ENCODE measurements at regions not wholly inside any gene's neighbourhood (a gene's known extent, or its start where the extent isn't known, plus 50 kb on each side); places are given as distances from the start of the nearest gene placed in this dataset.

DNA sequence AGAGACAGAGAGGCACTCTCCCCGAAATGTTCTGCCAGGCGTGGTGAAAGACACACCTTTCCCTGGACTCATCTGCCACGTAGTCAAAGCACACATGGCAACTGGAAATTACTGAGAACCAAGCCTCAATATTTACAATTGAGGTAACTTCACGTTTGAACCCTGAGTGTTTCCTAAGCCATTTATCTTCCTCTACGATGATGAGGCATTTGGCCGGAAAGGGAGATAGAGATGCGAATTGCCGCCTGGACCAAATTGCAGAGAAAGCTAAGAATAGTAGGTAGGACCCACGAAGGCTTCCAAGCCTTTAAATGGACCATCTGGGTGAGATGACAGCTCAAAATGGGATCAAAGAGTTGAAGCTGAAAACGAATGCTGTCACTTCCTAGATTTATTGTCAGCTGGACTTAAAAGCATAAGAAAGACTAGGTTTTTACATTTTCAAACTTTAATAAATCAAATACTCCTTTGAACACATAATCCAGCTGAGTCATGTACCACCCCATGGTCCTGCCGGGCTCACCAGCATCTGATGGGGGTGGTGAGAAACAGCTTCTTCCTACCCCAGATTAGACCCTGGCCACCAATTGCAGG lies 135.6 kb upstream of the LYZL2 start:
- H3K9ac ChIP-seq (ENCODE audit: low read depth, low read length), result no peak overlapping the region
- H3K27me3 ChIP-seq (ENCODE audit: control insufficient read depth, insufficient read depth, low read length), result no peaks in the 10 kb centered on the region
- peaks cover 9% of the 10 kb centered on the region for H3K9me3 ChIP-seq (ENCODE audit: control insufficient read depth, insufficient read depth, low read length)
- H3K36me3 ChIP-seq (ENCODE audit: control insufficient read depth, insufficient read depth, low read length), result no peaks in the 10 kb centered on the region
- H3K4me1 ChIP-seq (ENCODE audit: control insufficient read depth, insufficient read depth, low read length), result no peaks in the 10 kb centered on the region
- no peak overlapping the region for H3K4me3 ChIP-seq (ENCODE audit: low read depth, low read length)
- H3K27ac ChIP-seq (ENCODE audit: low read depth, low read length), result no peak overlapping the region

DNA sequence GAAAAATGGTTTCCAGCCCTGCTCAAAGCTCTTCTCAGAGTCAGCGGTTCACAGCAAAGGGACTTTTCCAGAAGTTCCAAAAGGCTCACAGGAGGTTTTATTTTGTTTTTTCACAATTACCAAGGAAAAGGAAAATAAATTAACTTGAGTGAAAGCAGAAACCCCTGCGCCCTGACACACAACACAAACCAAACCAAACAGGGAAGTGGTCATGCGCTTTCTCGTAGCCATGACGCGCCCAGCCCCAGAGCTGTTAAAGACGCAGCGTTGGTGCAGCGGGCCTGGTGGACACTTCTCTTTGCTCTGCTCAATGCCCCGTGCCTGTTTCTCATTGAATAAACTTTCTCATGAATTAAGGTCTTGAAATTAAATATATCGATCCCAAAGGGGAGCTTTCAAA lies 134.4 kb upstream of the LYZL2 start:
- Histone ChIP-seq H3K27ac (ENCODE audit: low read depth, low read length) (no peak overlapping the region), H3K9ac (ENCODE audit: low read depth, low read length) (no peak overlapping the region)

DNA sequence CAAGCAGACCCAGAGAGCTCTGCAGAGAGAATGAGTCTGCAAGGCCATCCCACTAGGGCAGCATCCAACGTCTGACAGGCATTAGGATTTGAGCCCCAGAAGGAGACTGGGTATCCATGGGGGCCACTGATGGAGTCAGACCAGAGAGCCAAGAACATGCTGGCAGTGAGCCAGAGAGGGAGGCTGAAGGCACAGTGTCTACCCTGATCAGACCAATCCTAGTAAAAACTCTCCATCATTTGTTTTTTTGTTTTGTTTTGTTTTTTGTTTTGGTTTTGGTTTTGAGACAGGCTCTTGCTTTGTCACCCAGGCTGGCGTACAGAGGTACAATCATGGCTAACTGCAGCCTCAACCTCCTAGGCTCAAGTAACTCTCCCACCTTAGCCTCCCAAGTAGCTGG lies 133.1 kb upstream of the LYZL2 start:
- Histone ChIP-seq H3K36me3 (ENCODE audit: control insufficient read depth, insufficient read depth, low read length) (no peaks in the 10 kb centered on the region), H3K4me3 (ENCODE audit: low read depth, low read length) (no peak overlapping the region), H3K27ac (ENCODE audit: low read depth, low read length) (no peak overlapping the region), H3K27me3 (ENCODE audit: control insufficient read depth, insufficient read depth, low read length) (no peaks in the 10 kb centered on the region), H3K9ac (ENCODE audit: low read depth, low read length) (no peak overlapping the region), H3K9me3 (ENCODE audit: control insufficient read depth, insufficient read depth, low read length) (no peaks in the 10 kb centered on the region; the same call in 1 of the 2 replicates), H3K4me1 (ENCODE audit: control insufficient read depth, insufficient read depth, low read length) (no peaks in the 10 kb centered on the region)

More for the DNA sequence above, 134.4 kb upstream of the LYZL2 start:
- Histone ChIP-seq H3K4me3 (ENCODE audit: low read depth, low read length) (no peak overlapping the region), H3K36me3 (ENCODE audit: control insufficient read depth, insufficient read depth, low read length) (no peaks in the 10 kb centered on the region), H3K9me3 (ENCODE audit: control insufficient read depth, insufficient read depth, low read length) (no peaks in the 10 kb centered on the region; the same call in 1 of the 2 replicates), H3K4me1 (ENCODE audit: control insufficient read depth, insufficient read depth, low read length) (no peaks in the 10 kb centered on the region), H3K27me3 (ENCODE audit: control insufficient read depth, insufficient read depth, low read length) (no peaks in the 10 kb centered on the region)

DNA sequence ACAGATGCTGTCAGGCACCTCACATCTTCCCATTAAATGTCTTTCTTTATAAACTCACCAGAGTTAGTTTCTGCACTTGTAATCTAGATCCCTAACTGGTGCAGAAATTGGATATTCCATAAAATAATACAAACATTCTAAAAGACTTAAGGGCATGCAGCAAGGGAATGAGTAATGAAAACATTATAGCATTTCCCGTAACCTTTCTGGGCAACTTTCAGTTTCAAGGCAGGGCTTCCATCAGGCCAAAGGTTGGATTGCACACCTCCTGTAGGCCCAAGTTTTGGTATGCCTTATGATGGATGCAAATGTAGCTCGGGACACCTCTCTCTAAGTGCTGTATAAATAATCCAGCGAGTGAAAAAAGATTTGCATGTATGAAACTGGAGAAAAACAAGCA lies 129.9 kb upstream of the LYZL2 start:
- Histone ChIP-seq H3K4me1 (ENCODE audit: control insufficient read depth, insufficient read depth, low read length) (no peaks in the 10 kb centered on the region), H3K36me3 (ENCODE audit: control insufficient read depth, insufficient read depth, low read length) (no peaks in the 10 kb centered on the region), H3K27me3 (ENCODE audit: control insufficient read depth, insufficient read depth, low read length) (no peaks in the 10 kb centered on the region), H3K9me3 (ENCODE audit: control insufficient read depth, insufficient read depth, low read length) (no peaks in the 10 kb centered on the region; the same call in 1 of the 2 replicates), H3K4me3 (ENCODE audit: low read depth, low read length) (no peak overlapping the region), H3K9ac (ENCODE audit: low read depth, low read length) (no peak overlapping the region), H3K27ac (ENCODE audit: low read depth, low read length) (no peak overlapping the region)

DNA sequence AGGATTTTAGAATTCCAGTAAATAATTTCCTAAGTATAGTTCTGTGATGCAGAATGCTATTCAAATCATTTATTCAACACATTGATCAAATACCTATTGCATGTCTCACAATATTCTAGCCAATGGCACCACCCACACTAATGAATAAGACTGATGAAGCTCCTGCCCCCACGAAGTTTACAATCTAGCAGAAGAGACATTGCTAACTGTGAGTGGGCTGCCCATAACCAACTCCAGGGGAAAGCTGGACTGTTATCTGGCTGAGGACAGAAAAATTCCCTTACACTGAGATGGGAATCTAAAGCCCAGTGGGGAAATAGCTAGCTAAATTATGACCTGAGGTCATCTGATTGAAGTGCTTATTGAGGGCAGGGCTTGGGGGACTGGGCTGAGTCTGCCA lies 128.8 kb upstream of the LYZL2 start:
- Histone ChIP-seq H3K36me3 (ENCODE audit: control insufficient read depth, insufficient read depth, low read length) (no peaks in the 10 kb centered on the region), H3K9ac (ENCODE audit: low read depth, low read length) (no peak overlapping the region), H3K4me3 (ENCODE audit: low read depth, low read length) (no peak overlapping the region), H3K27ac (ENCODE audit: low read depth, low read length) (no peak overlapping the region), H3K9me3 (ENCODE audit: control insufficient read depth, insufficient read depth, low read length) (no peaks in the 10 kb centered on the region; the same call in 1 of the 2 replicates), H3K27me3 (ENCODE audit: control insufficient read depth, insufficient read depth, low read length) (no peaks in the 10 kb centered on the region), H3K4me1 (ENCODE audit: control insufficient read depth, insufficient read depth, low read length) (no peaks in the 10 kb centered on the region)

DNA sequence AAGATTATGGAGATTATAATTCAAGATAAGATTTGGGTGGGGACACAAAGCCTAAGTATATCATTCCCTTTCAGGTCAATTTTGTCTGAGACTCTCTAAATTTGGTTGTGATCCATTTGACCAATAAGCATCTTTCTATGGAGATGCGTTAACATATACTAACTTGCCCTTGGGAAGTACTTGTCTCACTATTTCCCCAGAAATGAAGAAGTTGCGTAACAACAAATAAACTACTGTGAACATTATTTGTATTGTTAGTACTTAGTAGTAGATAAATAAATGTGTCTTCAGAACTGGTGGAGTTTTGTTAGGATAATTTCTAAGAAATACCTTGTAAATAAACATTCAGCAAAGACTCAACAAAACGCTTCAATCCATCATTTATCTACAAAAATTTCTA lies 127.3 kb upstream of the LYZL2 start:
- no peaks in the 10 kb centered on the region for H3K4me1 ChIP-seq (ENCODE audit: control insufficient read depth, insufficient read depth, low read length)
- no peaks in the 10 kb centered on the region for H3K27me3 ChIP-seq (ENCODE audit: control insufficient read depth, insufficient read depth, low read length)
- no peak overlapping the region for H3K9ac ChIP-seq (ENCODE audit: low read depth, low read length)

DNA sequence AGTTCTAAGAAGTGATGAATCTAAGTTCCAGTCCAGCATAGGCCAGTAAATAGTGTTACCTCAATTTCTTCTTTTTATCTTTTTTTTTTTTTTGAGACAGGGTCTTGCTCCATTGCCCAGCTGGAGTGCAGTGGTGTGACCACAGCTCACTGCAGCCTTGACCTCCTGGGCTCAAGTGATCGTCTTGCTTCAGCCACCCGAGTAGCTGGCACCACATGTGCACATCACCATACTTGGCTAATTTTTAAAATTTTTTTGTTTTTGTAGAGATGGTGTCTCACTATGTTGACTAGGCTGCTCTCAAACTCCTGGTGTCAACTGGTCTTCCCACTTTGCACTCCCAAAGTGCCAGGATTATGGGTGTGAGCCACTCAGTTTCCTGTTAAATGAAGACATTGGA lies 126.6 kb upstream of the LYZL2 start:
- no peak overlapping the region for H3K4me3 ChIP-seq (ENCODE audit: low read depth, low read length)
- no peaks in the 10 kb centered on the region for H3K4me1 ChIP-seq (ENCODE audit: control insufficient read depth, insufficient read depth, low read length)
- H3K9me3 ChIP-seq (ENCODE audit: control insufficient read depth, insufficient read depth, low read length), result no peaks in the 10 kb centered on the region; the same call in 1 of the 2 replicates
- no peak overlapping the region for H3K27ac ChIP-seq (ENCODE audit: low read depth, low read length)
- no peaks in the 10 kb centered on the region for H3K36me3 ChIP-seq (ENCODE audit: control insufficient read depth, insufficient read depth, low read length)
- no peaks in the 10 kb centered on the region for H3K27me3 ChIP-seq (ENCODE audit: control insufficient read depth, insufficient read depth, low read length)
- H3K9ac ChIP-seq (ENCODE audit: low read depth, low read length), result no peak overlapping the region

More for the DNA sequence above, 127.3 kb upstream of the LYZL2 start:
- Histone ChIP-seq H3K4me3 (ENCODE audit: low read depth, low read length) (no peak overlapping the region), H3K36me3 (ENCODE audit: control insufficient read depth, insufficient read depth, low read length) (no peaks in the 10 kb centered on the region), H3K27ac (ENCODE audit: low read depth, low read length) (no peak overlapping the region), H3K9me3 (ENCODE audit: control insufficient read depth, insufficient read depth, low read length) (no peaks in the 10 kb centered on the region; the same call in 1 of the 2 replicates)

DNA sequence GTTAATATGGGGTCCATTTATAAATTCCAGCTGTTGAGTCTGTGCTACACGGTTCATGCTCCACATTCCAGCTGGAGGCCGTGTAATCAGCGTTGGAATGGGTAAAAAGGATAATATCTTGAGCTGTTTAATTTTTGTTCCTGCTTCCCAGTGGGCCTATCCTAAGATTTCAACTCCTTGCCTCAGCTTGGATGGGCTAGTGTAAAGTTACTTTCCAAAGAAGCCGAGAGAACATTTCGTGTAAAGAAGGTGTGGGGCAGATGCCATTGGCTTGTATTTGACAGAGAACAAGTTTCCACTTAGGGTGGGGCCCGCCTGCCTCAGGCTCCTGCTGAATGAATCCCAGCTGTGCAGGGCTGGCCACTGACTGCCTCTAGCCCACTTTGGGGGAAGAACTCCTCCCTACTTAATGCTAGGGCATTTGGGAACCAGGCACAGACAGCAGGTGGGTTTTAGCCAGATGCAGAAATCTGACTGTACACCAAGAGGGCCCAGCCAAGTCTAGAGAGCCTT lies 125.9 kb upstream of the LYZL2 start:
- no peaks in the 10 kb centered on the region for H3K36me3 ChIP-seq (ENCODE audit: control insufficient read depth, insufficient read depth, low read length)

DNA sequence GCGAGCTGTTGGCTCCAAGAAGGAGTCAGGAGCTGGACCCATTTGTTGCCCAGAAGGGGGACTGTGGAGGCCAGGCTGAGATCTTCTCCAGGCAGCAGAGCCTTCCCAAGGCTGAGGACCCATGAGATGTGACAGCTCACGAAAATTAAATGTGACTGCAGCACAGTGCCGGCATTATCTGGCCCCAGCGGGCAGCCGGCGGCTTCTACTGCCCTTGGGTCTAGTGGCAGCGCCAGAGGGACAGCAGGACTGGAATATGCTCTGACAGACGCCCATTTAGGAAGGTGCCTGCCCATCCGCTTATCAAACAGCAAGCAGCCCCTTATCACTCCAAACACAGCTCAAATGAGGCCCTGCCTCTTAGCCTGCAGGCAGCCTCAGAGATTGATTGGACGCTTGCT lies 122.9 kb upstream of the LYZL2 start:
- no peaks in the 10 kb centered on the region for H3K4me1 ChIP-seq (ENCODE audit: control insufficient read depth, insufficient read depth, low read length)
- H3K27me3 ChIP-seq (ENCODE audit: control insufficient read depth, insufficient read depth, low read length), result no peaks in the 10 kb centered on the region
- H3K9ac ChIP-seq (ENCODE audit: low read depth, low read length), result no peak overlapping the region
- H3K4me3 ChIP-seq (ENCODE audit: low read depth, low read length), result no peak overlapping the region
- no peaks in the 10 kb centered on the region for H3K36me3 ChIP-seq (ENCODE audit: control insufficient read depth, insufficient read depth, low read length)
- H3K9me3 ChIP-seq (ENCODE audit: control insufficient read depth, insufficient read depth, low read length), result no peaks in the 10 kb centered on the region
- H3K27ac ChIP-seq (ENCODE audit: low read depth, low read length), result no peak overlapping the region

More for the DNA sequence above, 125.9 kb upstream of the LYZL2 start:
- no peaks in the 10 kb centered on the region for H3K9me3 ChIP-seq (ENCODE audit: control insufficient read depth, insufficient read depth, low read length)
- H3K4me3 ChIP-seq (ENCODE audit: low read depth, low read length), result no peak overlapping the region
- no peaks in the 10 kb centered on the region for H3K27me3 ChIP-seq (ENCODE audit: control insufficient read depth, insufficient read depth, low read length)
- no peaks in the 10 kb centered on the region for H3K4me1 ChIP-seq (ENCODE audit: control insufficient read depth, insufficient read depth, low read length)
- H3K9ac ChIP-seq (ENCODE audit: low read depth, low read length), result no peak overlapping the region
- no peak overlapping the region for H3K27ac ChIP-seq (ENCODE audit: low read depth, low read length)

DNA sequence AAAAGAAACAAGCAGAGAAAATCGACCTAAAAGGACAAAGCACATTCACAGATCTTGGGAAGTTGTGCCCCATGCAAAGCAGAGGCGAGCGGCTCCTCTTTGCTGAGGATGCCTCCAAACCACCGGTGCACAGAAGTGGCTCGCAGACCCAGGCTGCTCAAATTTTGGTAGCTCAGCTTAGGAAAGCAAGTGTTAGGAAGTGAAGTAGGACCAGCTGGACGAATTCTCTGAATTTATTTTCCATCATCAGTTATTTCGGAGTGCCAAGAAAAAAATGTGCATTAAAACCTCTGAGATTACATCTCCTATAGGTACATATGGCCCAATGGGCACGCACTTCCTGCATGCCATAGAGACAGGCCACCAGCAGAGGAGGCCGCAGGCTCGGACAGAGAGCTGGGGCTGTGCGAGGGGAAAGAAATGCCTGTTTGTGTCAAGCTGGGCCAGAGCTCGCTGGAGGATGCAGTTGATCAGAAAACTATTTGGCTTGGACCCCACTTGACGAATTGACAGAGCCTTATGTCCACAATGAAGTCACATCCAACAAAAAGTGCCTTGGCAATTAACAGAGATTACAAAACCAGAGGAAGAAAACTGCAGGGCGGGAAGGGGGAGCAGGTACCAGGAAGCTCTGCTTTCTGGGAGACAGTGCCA lies 122.3 kb upstream of the LYZL2 start:
- H3K36me3 ChIP-seq (ENCODE audit: control insufficient read depth, insufficient read depth, low read length), result no peaks in the 10 kb centered on the region
- H3K4me1 ChIP-seq (ENCODE audit: control insufficient read depth, insufficient read depth, low read length), result no peaks in the 10 kb centered on the region
- no peaks in the 10 kb centered on the region for H3K9me3 ChIP-seq (ENCODE audit: control insufficient read depth, insufficient read depth, low read length)
- no peak overlapping the region for H3K9ac ChIP-seq (ENCODE audit: low read depth, low read length)
- no peak overlapping the region for H3K4me3 ChIP-seq (ENCODE audit: low read depth, low read length)
- no peaks in the 10 kb centered on the region for H3K27me3 ChIP-seq (ENCODE audit: control insufficient read depth, insufficient read depth, low read length)
- no peak overlapping the region for H3K27ac ChIP-seq (ENCODE audit: low read depth, low read length)

DNA sequence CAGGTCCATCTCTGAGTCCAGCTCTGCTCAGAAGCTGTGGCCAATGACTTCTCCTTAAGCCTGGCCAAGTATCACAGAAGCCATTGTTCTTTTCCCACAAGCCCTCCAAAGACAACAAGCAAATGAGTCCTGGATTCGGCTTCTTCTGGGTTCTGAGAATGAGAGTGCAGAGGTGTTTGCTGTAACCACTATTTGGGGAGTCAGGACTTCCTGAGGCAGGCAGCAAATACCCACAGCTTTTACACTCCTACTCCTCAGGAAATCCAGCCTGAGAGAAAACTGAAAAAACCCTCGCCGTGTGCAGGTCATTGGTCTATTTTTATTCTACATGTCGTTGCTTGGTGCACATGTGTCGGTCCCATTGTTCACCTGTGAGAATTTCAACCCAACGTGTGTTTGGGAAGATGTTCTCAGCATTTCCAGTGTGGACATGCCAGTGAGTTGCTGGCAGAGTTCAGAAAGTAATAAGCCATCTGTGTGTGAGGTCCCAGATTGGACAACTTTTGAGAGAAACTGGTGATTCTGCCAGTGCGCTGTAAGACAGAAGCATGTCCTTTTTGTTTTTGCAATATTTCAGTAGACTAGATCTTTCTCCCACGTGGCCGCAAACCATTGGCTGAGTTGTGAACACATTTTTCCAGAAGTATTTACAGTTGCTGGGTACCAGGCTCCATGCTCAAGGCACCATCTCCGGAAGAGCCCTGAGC lies 121.6 kb upstream of the LYZL2 start:
- H3K9me3 ChIP-seq (ENCODE audit: control insufficient read depth, insufficient read depth, low read length), result no peaks in the 10 kb centered on the region
- no peaks in the 10 kb centered on the region for H3K36me3 ChIP-seq (ENCODE audit: control insufficient read depth, insufficient read depth, low read length)
- H3K4me3 ChIP-seq (ENCODE audit: low read depth, low read length), result no peak overlapping the region
- no peak overlapping the region for H3K27ac ChIP-seq (ENCODE audit: low read depth, low read length)
- H3K27me3 ChIP-seq (ENCODE audit: control insufficient read depth, insufficient read depth, low read length), result no peaks in the 10 kb centered on the region
- H3K4me1 ChIP-seq (ENCODE audit: control insufficient read depth, insufficient read depth, low read length), result no peaks in the 10 kb centered on the region
- no peak overlapping the region for H3K9ac ChIP-seq (ENCODE audit: low read depth, low read length)
